ENCODE measurements at regions not wholly inside any gene's neighbourhood (a gene's known extent, or its start where the extent isn't known, plus 50 kb on each side); places are given as distances from the start of the nearest gene placed in this dataset.

GRCh38 chr20:12592756-12593155 is 416.0 kb upstream of the SPTLC3 start:
- TF ChIP-seq CTCF (IDR thresholded peaks at IDR 0.05; ENCODE audit: poor library complexity) (no peak), EZH2 (IDR thresholded peaks at IDR 0.05; ENCODE audit: borderline replicate concordance) (no peak), EZH2phosphoT487 (IDR thresholded peaks at IDR 0.05; ENCODE audit: low read depth, severe bottlenecking, unreplicated experiment) (no peak)

Measured in hepatocyte (in vitro differentiated cells).